ENCODE measurements at regions not wholly inside any gene's neighbourhood (a gene's known extent, or its start where the extent isn't known, plus 50 kb on each side); places are given as distances from the start of the nearest gene placed in this dataset.

DNA sequence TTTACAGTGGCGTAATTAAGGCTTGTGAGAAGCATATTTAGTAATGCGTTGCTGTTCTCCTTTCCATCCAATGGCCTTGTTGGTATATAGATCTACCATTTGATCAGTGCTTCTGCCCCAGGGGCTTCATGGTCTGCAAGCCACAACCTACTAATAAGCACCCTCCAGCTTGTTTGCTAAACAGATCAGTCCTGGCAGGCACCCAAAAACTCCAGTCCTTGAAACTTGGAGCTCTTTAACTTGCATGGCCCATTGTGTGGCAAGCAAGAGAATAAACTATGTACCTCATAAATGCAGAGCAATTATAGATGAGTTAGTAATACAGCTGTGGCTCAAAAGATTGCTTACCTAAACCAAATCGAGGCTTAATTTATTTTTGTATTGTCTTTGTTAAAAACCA is 158.5 kb downstream of the FTCDNL1 start:
- DNase-seq (ENCODE audit: extremely low read depth, low read depth) = no peak

DNA sequence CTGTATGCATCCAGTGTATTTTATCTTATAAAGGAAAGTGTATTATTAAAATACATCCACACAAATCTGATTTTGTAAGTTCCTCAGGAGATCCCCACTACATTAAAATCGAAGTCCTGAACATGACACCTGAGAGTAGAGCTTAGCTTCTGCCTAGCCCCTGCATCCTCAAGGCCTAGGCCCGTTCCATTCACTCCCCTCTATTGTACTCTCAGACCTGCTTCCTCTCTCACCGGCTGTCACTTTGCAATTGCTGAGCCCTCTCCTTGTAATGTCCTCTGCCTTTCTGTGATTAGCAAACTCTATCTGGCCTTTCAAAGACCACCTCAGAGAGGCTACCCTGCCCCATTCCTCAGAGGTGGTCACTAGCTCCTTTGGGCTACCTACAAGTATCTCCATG is 160.8 kb downstream of the FTCDNL1 start:
- TF ChIP-seq, protein P1, sequence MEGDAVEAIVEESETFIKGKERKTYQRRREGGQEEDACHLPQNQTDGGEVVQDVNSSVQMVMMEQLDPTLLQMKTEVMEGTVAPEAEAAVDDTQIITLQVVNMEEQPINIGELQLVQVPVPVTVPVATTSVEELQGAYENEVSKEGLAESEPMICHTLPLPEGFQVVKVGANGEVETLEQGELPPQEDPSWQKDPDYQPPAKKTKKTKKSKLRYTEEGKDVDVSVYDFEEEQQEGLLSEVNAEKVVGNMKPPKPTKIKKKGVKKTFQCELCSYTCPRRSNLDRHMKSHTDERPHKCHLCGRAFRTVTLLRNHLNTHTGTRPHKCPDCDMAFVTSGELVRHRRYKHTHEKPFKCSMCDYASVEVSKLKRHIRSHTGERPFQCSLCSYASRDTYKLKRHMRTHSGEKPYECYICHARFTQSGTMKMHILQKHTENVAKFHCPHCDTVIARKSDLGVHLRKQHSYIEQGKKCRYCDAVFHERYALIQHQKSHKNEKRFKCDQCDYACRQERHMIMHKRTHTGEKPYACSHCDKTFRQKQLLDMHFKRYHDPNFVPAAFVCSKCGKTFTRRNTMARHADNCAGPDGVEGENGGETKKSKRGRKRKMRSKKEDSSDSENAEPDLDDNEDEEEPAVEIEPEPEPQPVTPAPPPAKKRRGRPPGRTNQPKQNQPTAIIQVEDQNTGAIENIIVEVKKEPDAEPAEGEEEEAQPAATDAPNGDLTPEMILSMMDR (IDR thresholded peaks at IDR 0.05; ENCODE audit: low read depth, low read length) = no peak

More for the DNA sequence above, 158.5 kb downstream of the FTCDNL1 start:
- TF ChIP-seq, protein P1 (IDR thresholded peaks at IDR 0.05; ENCODE audit: low read depth, low read length) = no peak

DNA sequence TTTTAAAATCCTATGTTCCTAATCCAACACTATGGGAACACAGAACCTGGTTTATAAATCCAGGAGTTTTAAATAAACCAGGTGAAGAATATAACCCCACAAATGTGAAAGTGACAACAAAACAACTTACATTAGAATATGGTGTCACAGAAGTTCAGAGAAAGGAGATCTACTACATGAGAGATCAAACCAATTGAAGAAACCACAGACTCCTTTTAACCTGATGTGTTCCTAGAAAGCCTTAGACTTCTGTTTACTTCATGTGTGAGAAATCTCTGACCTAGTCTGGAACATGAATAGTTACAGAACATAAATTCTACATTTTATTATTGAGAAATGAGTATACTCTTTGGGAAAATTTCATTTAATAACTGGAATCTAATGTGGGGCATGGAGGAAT is 165.3 kb downstream of the FTCDNL1 start:
- TF ChIP-seq, protein P1 (IDR thresholded peaks at IDR 0.05; ENCODE audit: low read depth, low read length) = no peak
- DNase-seq (ENCODE audit: extremely low read depth, low read depth) = no peak

More for the DNA sequence above, 160.8 kb downstream of the FTCDNL1 start:
- DNase-seq (ENCODE audit: extremely low read depth, low read depth) = no peak

DNA sequence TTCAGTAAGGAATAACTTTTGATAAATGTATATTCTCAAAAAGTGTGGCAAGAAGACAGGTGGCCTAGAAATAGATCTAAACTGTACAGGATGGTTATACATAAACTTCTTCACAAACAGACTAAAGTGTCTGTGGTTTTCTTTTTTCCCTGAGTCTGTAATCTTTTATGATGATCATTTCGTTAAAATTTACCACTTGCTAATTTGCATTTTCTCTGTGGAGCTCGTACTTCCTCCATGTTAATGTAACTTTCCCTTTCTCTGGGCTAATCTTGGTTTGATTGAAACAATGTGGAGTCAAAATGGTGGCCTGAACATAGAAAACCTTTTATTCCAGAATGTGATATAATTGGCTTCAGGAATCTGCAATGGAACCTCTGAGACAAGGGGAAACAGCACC is 166.2 kb downstream of the FTCDNL1 start:
- DNase-seq (ENCODE audit: extremely low read depth, low read depth) = no peak
- TF ChIP-seq, protein P1 (IDR thresholded peaks at IDR 0.05; ENCODE audit: low read depth, low read length) = no peak

DNA sequence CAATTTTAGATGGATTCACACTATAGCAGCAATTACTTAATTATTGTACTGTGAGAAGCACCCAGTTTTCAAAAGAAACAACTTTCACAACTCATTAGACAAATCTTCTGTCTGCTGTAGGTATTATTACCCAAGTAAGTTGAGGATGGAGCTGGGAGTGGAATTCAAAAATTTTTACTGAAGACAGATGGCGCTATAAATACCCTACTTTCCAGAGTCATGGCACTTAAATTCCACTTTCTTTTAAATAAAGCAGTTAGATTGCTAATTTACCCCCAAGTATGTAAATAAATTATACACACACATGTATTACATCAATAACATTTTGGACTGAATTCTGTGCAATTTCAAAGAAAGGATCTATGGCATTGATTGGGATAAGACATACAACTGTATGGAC is 166.8 kb downstream of the FTCDNL1 start:
- TF ChIP-seq, protein P1 (IDR thresholded peaks at IDR 0.05; ENCODE audit: low read depth, low read length) = no peak; the same call in 1 of the 2 replicates
- DNase-seq (ENCODE audit: extremely low read depth, low read depth) = no peak

DNA sequence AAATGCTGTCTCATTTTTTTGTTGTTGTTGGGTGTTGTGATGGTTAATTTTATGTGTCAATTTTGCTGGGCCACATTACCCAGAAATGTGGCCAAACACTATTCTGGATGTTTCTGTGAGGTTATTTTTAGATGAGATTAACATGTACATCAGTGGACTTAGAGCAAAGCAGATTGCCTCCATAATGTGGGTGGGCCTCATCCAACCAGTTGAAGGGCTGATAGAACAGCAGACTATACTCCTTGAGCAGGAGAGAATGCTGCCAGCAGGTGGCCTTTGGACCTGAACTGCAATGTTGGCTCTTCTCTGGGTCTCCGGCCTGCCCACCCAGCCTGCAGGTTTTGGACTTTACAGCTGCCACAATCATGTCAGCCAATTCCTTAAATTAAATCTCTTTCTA is 169.0 kb downstream of the FTCDNL1 start:
- DNase-seq (ENCODE audit: extremely low read depth, low read depth) = no peak
- TF ChIP-seq, protein P1 (IDR thresholded peaks at IDR 0.05; ENCODE audit: low read depth, low read length) = no peak

DNA sequence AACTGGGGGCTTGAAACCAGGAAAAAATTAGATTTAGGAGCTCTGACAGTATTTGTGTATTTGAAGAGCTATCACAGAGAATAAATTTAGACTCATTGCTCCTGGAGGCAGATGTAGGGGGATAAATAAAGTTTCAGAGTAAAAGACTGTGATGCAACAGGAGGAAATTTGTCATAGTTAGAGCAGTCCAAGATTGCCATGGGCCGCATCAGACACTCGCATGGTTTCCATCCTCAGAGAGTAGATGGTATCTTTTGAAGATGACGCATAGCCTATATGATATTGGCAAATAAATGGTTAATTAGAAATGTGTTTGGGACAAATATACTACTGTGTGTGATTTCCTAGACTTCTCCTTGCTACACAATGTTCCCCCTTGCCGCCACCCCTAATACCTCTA is 170.5 kb downstream of the FTCDNL1 start:
- DNase-seq (ENCODE audit: extremely low read depth, low read depth) = no peak

More for the DNA sequence above, 170.5 kb downstream of the FTCDNL1 start:
- TF ChIP-seq, protein P1 (IDR thresholded peaks at IDR 0.05; ENCODE audit: low read depth, low read length) = no peak
